HEK293T (cell line): ENCODE measurements at regions not wholly inside any gene's neighbourhood (a gene's known extent, or its start where the extent isn't known, plus 50 kb on each side); places are given as distances from the start of the nearest gene placed in this dataset.

Source experiments
- ARNT ChIP-seq: fragments of 450-650 bp; IDR thresholded peaks from 2 replicates; pipeline ENCODE4 v1.6.1; 2017; ENCODE audit warnings: mild to moderate bottlenecking
- BHLHE40 ChIP-seq: fragments of 450-650 bp; IDR thresholded peaks from 2 replicates; pipeline ENCODE4 v1.6.1; 2016; ENCODE audit warnings: mild to moderate bottlenecking, moderate library complexity, borderline replicate concordance
- ELF4 ChIP-seq: fragments of 450-650 bp; IDR thresholded peaks from 2 replicates; pipeline ENCODE4 v1.6.1; 2017; ENCODE audit warnings: antibody characterized with exemption
- FOXA1 ChIP-seq: fragments of 450-650 bp; IDR thresholded peaks from 2 replicates; pipeline ENCODE4 v1.6.1; 2016; ENCODE audit warnings: mild to moderate bottlenecking
- FOXM1 ChIP-seq: fragments of 450-650 bp; IDR thresholded peaks from 2 replicates; pipeline ENCODE4 v1.6.1; 2017; ENCODE audit warnings: mild to moderate bottlenecking, borderline replicate concordance
- L3MBTL2 ChIP-seq: fragments of 450-650 bp; conservative IDR thresholded peaks from 2 replicates; pipeline ENCODE4 v1.6.1; 2016; ENCODE audit warnings: mild to moderate bottlenecking
- PKNOX1 ChIP-seq: fragments of 450-650 bp; IDR thresholded peaks from 2 replicates; pipeline ENCODE4 v1.6.1; 2016
- SP1 ChIP-seq: fragments of 450-650 bp; IDR thresholded peaks from 2 replicates; pipeline ENCODE4 v1.6.1; 2017
- SUZ12 ChIP-seq: fragments of 450-650 bp; IDR thresholded peaks from 2 replicates; pipeline ENCODE4 v1.6.1; 2016; ENCODE audit warnings: mild to moderate bottlenecking
- TARDBP ChIP-seq: fragments of 450-650 bp; IDR thresholded peaks from 2 replicates; pipeline ENCODE4 v1.6.1; 2016
- ZNF384 ChIP-seq: fragments of 450-650 bp; IDR thresholded peaks from 2 replicates; pipeline ENCODE4 v1.6.1; 2016

DNA sequence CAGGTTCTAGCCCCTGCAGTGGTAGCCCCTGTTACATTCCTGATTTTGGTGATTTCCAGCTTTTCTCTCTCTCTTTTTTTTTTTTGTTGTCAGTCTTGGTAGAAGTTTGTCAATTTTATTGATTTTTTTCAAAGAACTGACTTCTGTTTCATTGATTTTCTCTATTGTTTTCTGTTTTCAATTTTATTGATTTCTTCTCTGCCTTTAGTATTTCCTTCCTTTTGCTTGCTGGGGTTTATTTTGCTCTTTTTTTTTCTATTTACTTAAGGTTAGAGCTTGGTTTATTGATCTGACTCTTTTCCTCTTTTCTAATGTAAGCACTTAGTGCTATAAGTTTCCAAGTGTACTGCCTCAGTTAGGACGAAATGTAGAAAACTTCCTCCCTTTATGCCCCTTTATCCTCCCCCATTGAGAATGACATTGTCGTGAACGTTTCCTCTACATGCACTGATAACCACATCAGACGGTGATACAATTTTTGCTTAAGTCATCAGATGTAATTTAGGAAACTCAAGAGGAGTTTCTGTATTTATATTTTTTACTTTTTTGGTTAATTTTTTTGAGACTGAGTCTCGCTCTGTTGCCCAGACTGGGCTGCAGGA, 81.1 kb upstream of the HS6ST1 start:
- TF ChIP-seq PKNOX1 (no peak), SUZ12 (no peak), SP1 (no peak), FOXA1 (no peak), ARNT (no peak), FOXM1 (no peak), ELF4 (no peak), ZNF384 (no peak), BHLHE40 (no peak), L3MBTL2 (no peak), TARDBP (no peak)
